Gastroesophageal sphincter (tissue), 3 donors: ENCODE measurements at regions not wholly inside any gene's neighbourhood (a gene's known extent, or its start where the extent isn't known, plus 50 kb on each side); places are given as distances from the start of the nearest gene placed in this dataset.

Experiments
- CTCF ChIP-seq, 4 experiments: fragments of 200-600 bp in 2 of 4; fragments of 450-650 bp in 2 of 4; sonication (generic) in 1 of 4; IDR thresholded peaks; one replicate each; pipeline ENCODE4 v1.5.1; 2017 to 2019; ENCODE audit warnings: antibody characterized with exemption in 4 of 4, mild to moderate bottlenecking in 2 of 4, moderate library complexity in 2 of 4
- POLR2A ChIP-seq, 2 donors: fragments of 450-650 bp; IDR thresholded peaks; one replicate each; pipeline ENCODE4 v1.6.1; 2017; ENCODE audit warnings: antibody characterized with exemption in 2 of 2, mild to moderate bottlenecking in 2 of 2, moderate library complexity in 1 of 2

GRCh38 chr18:71902482-71902881 is 641.7 kb downstream of the CBLN2 start:
- TF ChIP-seq CTCF (IDR thresholded peaks at IDR 0.05): no peak
- no peak for TF ChIP-seq POLR2A (IDR thresholded peaks at IDR 0.05)
